Lung (tissue), 11 donors: ENCODE measurements at regions not wholly inside any gene's neighbourhood (a gene's known extent, or its start where the extent isn't known, plus 50 kb on each side); places are given as distances from the start of the nearest gene placed in this dataset.

Source experiments
- ATAC-seq: fragments of 200-7000 bp; cut with Tn5 transposase; one replicate; pipeline ENCODE4 v1.9.1; 2020; ENCODE audit warnings: moderate number of reproducible peaks; ENCODE audit not compliant: insufficient read depth, low FRiP score
- DNase-seq, 3 donors: peaks; one replicate each; pipeline ENCODE4 v3.0.0-alpha.2; 2013 to 2017
- H3K27ac ChIP-seq, 2 donors: one replicate each; pipeline ENCODE4 v1.5.1; 2013; ENCODE audit warnings: mild to moderate bottlenecking in 2 of 2, moderate library complexity in 2 of 2, control low read depth in 1 of 2, inconsistent platforms in 1 of 2, low read depth in 1 of 2, low read length in 1 of 2
- H3K27me3 ChIP-seq, 3 donors: one replicate each; pipeline ENCODE4 v1.5.1; 2013; ENCODE audit warnings: low read length in 2 of 3; ENCODE audit not compliant: control insufficient read depth in 3 of 3, insufficient read depth in 3 of 3
- H3K36me3 ChIP-seq, 4 donors: one replicate each; pipeline ENCODE4 v1.5.1; 2013; ENCODE audit warnings: low read length in 4 of 4, mild to moderate bottlenecking in 1 of 4, moderate library complexity in 1 of 4; ENCODE audit not compliant: control insufficient read depth in 4 of 4, insufficient read depth in 4 of 4
- H3K4me1 ChIP-seq, 5 donors: one replicate each; pipeline ENCODE4 v1.5.1; 2013; ENCODE audit warnings: low read length in 5 of 5, mild to moderate bottlenecking in 2 of 5, moderate library complexity in 1 of 5; ENCODE audit not compliant: control insufficient read depth in 5 of 5, insufficient read depth in 5 of 5
- H3K4me3 ChIP-seq: one replicate; pipeline ENCODE4 v1.5.1; 2013; ENCODE audit warnings: mild to moderate bottlenecking, control low read depth, moderate library complexity
- H3K9ac ChIP-seq, 2 donors: one replicate each; pipeline ENCODE4 v1.5.1; 2013; ENCODE audit warnings: low read length in 2 of 2, control low read depth in 1 of 2; ENCODE audit not compliant: insufficient read depth in 1 of 2
- H3K9me3 ChIP-seq, 4 donors: one replicate each; pipeline ENCODE4 v1.5.1; 2013; ENCODE audit warnings: low read length in 3 of 4, mild to moderate bottlenecking in 1 of 4, moderate library complexity in 1 of 4; ENCODE audit not compliant: control insufficient read depth in 4 of 4, insufficient read depth in 3 of 4
- CTCF ChIP-seq: IDR thresholded peaks from 2 replicates; pipeline ENCODE4 v1.5.1; 2012; ENCODE audit warnings: mild to moderate bottlenecking; ENCODE audit errors: control extremely low read depth, extremely low read depth
- WGBS, 2 donors: extraction: QIAGEN DNeasy Blood & Tissue Kit; methylation state at CpG; one replicate each; pipeline ENCODE4 v1.1.7; 2013; 5-methylcytosine and 5-hydroxymethylcytosine counted together
- donor health status: control.
- donor health status: control.
- donor health status: Bipolar disorder and iron deficiency.
- donor health status: healthy.
- donor health status: DM: yes; HTN: yes; CAD: no.

DNA sequence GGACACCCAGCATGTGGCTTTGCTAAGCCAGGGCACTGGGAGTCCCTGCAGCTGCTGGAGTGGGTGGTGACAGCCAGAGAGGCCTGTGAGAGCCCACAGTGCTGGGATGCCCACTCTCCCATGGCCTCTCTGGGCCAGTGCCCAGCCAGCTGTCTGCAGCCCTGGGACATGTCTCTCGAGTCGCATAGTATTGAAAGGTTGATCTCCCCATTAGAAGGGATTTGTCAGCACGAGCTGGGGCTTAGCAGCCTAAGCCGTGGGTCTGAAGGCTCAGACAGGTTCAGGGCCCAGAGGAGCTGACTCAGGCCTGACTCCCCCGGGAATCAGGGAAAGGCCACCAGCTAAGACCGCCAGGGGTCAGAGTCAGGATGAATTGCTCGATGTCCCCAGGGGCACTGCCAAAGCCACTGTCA lies 53.5 kb downstream of the FOXD2 start:
- ATAC-seq: no peak
- Histone ChIP-seq H3K9ac (no peak overlapping the region), H3K4me1 (no peaks in the 10 kb centered on the region), H3K9me3 (peaks cover 0 to 2% (median 0%) of the 10 kb centered on the region in 4 donors), H3K36me3 (no peaks in the 10 kb centered on the region), H3K4me3 (no peak overlapping the region), H3K27ac (no peak overlapping the region), H3K27me3 (peaks cover 0 to 8% (median 5%) of the 10 kb centered on the region in 3 donors)
- WGBS, 2 donors: 80 to 82% methylated on average over 7 of the region's 7 CpGs
- no peak for TF ChIP-seq CTCF
- DNase-seq: no peak

GRCh38 chr1:47495176-47495713 lies 57.4 kb downstream of the FOXD2 start:
- H3K27ac ChIP-seq: no peak overlapping the region
- H3K36me3 ChIP-seq: no peaks in the 10 kb centered on the region
- no peak for TF ChIP-seq CTCF
- no peaks in the 10 kb centered on the region for H3K4me1 ChIP-seq
- no peak overlapping the region for H3K4me3 ChIP-seq
- peaks cover 0 to 2% (median 0%) of the 10 kb centered on the region in 4 donors for H3K9me3 ChIP-seq
- H3K27me3 ChIP-seq: peaks cover 0 to 5% (median 0%) of the 10 kb centered on the region in 3 donors
- 38 to 41% methylated on average over 8 of the region's 8 CpGs for WGBS, 2 donors
- DNase-seq (no peak), ATAC-seq (no peak)
- no peak overlapping the region for H3K9ac ChIP-seq

- Histone ChIP-seq H3K4me1 (no peaks in the 10 kb centered on the region), H3K4me3 (no peak overlapping the region), H3K36me3 (no peaks in the 10 kb centered on the region), H3K27me3 (peaks cover 2 to 5% (median 2%) of the 10 kb centered on the region in 3 donors), H3K9ac (no peak overlapping the region), H3K27ac (no peak overlapping the region), H3K9me3 (no peaks in the 10 kb centered on the region)
- no peak for TF ChIP-seq CTCF
- ATAC-seq (no peak), DNase-seq (no peak)
- 65 to 66% methylated on average over 3 of the region's 3 CpGs for WGBS, 2 donors
Observed at GRCh38 chr1:47498551-47498950, 60.7 kb downstream of the FOXD2 start.

- Histone ChIP-seq H3K9ac (no peak overlapping the region), H3K36me3 (no peaks in the 10 kb centered on the region), H3K4me3 (no peak overlapping the region), H3K27me3 (peaks cover 0 to 4% (median 2%) of the 10 kb centered on the region in 3 donors), H3K9me3 (no peaks in the 10 kb centered on the region), H3K27ac (no peak overlapping the region), H3K4me1 (no peaks in the 10 kb centered on the region)
- 94 to 95% methylated on average over 5 of the region's 5 CpGs for WGBS, 2 donors
- no peak for TF ChIP-seq CTCF
- no peak for ATAC-seq
- DNase-seq: no peak
Observed at GRCh38 chr1:47501069-47501468, 63.2 kb downstream of the FOXD2 start.
